SIG-M5 (cell line): ENCODE measurements at regions not wholly inside any gene's neighbourhood (a gene's known extent, or its start where the extent isn't known, plus 50 kb on each side); places are given as distances from the start of the nearest gene placed in this dataset.

Experiments used
- DNase-seq: peaks from one replicate; lab custom pipeline; 2025; lab: John Stamatoyannopoulos, UW

- DNase-seq = no peak
Measured at GRCh38 chr13:40170091-40170490, 496.4 kb downstream of the FOXO1 start.

GRCh38 chr13:40170982-40171381 lies 495.5 kb downstream of the FOXO1 start:
- no peak for DNase-seq

GRCh38 chr13:40171566-40171965 lies 494.9 kb downstream of the FOXO1 start:
- no peak for DNase-seq

GRCh38 chr13:40172149-40172591 lies 494.3 kb downstream of the FOXO1 start:
- no peak for DNase-seq

- no peak for DNase-seq
Measured at GRCh38 chr13:40172878-40173277, 493.6 kb downstream of the FOXO1 start.

- DNase-seq = no peak
Measured at GRCh38 chr13:40175639-40176038, 490.8 kb downstream of the FOXO1 start.

- DNase-seq = no peak
Measured at GRCh38 chr13:40176242-40176641, 490.2 kb downstream of the FOXO1 start.

GRCh38 chr13:40178130-40178529 lies 488.3 kb downstream of the FOXO1 start:
- DNase-seq = no peak

- DNase-seq = no peak
Measured at GRCh38 chr13:40179445-40180281, 486.8 kb downstream of the FOXO1 start.

GRCh38 chr13:40180776-40181175 lies 485.7 kb downstream of the FOXO1 start:
- DNase-seq = no peak

GRCh38 chr13:40181203-40181845 lies 485.1 kb downstream of the FOXO1 start:
- no peak for DNase-seq

GRCh38 chr13:40182591-40182990 lies 483.9 kb downstream of the FOXO1 start:
- DNase-seq = no peak

GRCh38 chr13:40185414-40185813 lies 481.0 kb downstream of the FOXO1 start:
- DNase-seq = no peak

GRCh38 chr13:40186041-40186440 lies 480.4 kb downstream of the FOXO1 start:
- no peak for DNase-seq

GRCh38 chr13:40186626-40187323 lies 479.7 kb downstream of the FOXO1 start:
- DNase-seq = no peak

GRCh38 chr13:40187324-40187795 lies 479.1 kb downstream of the FOXO1 start:
- no peak for DNase-seq

- DNase-seq = no peak
Measured at GRCh38 chr13:40187841-40188591, 478.4 kb downstream of the FOXO1 start.

GRCh38 chr13:40189426-40189825 lies 477.0 kb downstream of the FOXO1 start:
- no peak for DNase-seq

GRCh38 chr13:40189898-40190630 lies 476.4 kb downstream of the FOXO1 start:
- DNase-seq = no peak

GRCh38 chr13:40190641-40191100 lies 475.8 kb downstream of the FOXO1 start:
- no peak for DNase-seq
